ENCODE measurements at regions not wholly inside any gene's neighbourhood (a gene's known extent, or its start where the extent isn't known, plus 50 kb on each side); places are given as distances from the start of the nearest gene placed in this dataset.

DNA sequence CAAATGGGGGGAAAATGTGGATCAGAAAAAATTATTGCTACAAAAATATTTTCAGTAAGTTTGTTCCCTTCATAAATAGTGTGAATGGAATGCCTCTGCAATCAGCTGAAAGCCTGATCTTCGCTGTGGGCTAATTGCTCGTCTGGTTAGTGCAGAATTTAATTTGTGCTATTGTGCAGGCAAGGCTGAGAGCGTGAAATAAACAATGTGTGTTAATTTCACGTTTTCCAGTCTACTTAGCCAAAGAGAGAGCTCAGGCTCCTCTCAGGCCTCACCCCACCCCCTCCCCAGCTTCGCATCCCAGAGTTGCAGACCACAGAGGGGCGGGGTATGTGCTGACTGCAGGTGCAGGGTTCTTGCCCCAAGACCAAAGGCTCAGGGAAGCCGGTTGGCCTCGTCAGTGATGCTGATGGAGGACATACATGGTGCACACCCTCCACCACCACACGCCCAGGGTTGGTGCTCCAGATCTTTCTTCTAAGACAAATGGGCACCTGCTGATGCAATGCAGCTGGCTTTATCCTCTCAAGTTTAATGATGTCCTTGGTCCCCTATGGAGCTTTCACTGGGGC lies 302.6 kb upstream of the SLC14A2 start:
- no peak for DNase-seq (ENCODE audit: low spot score)

DNA sequence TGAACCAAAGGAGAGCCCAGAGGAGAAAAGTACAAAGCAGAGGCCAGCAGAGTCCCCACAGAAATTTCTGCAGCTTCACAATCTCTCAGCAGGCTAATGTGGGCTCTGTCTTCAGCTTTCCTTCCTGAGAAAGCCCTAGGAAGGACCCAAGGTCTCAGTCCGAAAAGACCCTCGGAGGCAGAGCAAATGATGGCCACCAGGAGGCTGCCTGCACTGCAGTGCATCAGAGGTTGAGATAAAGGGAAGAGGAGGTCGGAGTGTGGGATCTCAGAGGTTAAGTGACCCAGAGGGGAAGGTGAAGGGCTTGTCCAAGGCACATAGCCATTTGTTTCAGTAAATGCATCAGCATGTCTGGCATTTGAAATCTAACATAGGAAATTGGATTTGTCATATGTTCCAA lies 299.1 kb upstream of the SLC14A2 start:
- no peak for DNase-seq (ENCODE audit: low spot score)

DNA sequence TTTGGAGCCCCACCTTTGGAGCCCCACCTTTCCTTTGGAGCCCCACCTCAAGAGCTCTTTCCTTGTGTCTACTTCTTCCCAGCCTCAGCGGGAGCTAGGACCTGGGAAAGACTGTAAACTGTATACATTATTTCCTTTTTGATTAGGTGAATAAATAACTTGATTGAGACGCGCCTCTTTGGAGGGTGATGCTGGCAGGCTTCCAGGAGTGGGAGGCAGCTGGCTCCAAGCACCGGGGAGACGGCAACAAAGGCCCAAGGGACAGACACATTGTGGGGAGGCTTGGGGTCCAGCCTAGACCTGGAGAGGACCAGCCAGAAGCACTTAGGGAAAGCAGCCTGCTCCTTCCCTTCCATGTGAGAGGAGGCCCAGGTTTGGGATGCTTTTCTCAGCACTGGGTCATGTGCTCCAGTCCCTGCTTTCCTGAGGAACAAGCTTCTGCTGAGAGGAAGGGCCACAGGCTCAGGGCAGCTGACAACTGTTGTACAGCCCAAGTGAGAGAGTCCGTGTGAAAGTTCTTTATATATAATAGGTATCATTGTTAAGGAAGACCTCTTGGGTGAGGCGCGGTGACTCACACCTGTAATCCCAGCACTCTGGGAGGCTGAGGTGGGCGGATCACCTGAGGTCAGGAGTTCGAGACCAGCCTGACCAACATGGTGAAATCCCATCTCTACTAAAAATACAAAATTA lies 297.2 kb upstream of the SLC14A2 start:
- peak; percentile 16 for DNase-seq (ENCODE audit: low spot score)

DNA sequence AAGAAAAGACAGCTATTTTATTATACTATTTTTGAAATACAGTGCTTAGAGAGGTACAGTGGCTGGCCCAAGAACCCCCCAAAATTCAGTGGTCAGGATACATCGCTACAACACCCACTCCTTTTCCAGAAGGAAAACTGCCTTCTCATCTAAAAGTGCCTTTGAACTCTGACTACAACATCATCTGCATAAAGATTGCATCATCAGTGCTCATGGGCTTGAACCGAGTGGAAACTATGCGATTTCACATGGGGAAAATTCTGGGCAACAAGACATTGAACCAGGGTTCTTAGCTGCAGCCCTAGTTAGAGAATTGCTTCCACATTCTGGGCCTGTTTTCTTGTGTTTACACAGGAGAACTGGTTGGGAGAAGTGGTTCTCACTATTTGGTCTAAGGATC lies 294.6 kb upstream of the SLC14A2 start:
- DNase-seq (ENCODE audit: low spot score), result no peak

DNA sequence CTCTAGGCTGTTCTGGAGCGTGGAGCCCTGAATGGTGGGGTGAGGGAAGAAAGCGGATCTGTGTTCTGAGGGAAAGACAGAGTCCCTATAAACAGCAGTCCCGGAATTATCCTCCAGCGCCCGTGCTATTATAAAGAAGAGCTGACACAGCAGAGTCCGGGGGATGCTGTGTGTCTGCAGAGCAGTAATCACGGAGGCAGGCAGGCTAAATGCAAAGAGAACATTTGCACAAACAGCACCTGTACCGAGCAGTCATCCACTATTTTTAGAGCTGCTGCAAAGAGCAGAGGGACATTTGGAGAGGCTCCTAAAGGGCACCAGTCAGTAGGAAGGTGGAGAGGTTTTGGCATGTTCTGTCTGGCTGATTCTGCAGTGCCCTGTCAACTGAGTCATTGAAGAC lies 293.8 kb upstream of the SLC14A2 start:
- DNase-seq (ENCODE audit: low spot score), result no peak

DNA sequence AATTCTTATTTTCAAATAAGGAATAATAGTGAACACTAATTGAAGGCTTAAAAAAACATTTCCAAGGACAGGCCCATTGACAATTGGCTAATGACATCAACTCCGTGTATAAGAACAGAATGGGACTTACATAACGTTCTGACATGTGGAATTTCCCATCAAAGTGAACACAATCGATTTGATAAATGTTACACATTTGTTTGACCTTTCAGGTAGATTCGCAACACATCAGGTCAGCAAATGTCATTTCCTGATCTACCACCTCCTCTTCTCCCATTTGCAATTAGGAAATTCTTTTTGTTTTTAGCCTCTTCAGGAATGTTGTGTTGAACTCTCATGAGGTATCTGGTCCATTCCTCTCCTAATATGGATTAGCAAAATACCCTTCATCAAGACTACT lies 292.9 kb upstream of the SLC14A2 start:
- DNase-seq (ENCODE audit: low spot score), result no peak

DNA sequence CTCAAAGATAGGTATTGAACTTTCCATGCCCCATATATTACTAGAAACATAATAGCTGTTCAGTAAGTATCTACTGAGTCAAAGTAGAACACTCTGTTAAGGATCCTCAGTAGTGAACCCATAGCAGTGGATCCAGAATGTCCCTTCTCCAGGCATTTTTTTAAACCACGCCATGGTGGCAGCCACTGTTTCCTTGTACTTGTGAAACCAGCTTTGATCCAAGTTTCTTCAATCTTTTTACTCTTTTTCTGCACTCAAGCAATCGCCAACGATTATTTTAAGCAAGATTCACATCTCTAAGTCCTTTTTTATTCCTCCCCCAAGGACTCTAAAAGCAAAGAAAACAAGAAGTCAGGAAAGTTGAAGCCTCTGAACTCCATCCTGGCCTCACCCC lies 291.2 kb upstream of the SLC14A2 start:
- DNase-seq (ENCODE audit: low spot score), result no peak

DNA sequence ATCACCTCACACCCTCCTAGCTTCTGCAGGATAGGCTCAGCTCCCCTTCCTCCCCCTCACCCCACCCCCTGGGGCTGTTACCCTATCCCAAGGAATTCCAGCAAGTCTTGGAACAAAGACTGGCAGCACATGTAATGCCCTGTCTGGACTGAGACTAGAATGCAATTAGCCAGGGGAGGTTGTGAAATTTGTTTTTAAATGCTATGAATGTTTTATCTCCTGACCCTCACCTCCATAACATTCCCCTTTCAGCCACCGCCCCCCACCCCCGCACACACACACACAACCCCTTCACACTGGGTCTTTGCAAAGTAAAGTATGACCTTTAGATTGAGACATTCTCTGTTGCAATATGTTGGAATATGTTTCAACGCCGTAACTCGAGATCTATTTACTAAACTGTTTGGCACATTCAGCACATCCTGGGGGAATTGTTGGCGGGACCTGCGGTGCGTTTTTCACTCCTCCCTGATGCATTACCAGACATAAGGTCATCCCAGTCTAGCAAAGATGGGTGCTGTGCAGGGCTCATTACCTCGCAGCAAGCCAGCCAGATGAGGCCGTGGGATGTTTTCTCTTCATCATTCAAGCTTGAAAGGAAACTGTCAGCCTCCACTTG lies 290.7 kb upstream of the SLC14A2 start:
- DNase-seq (ENCODE audit: low spot score), result peak; percentile 12

DNA sequence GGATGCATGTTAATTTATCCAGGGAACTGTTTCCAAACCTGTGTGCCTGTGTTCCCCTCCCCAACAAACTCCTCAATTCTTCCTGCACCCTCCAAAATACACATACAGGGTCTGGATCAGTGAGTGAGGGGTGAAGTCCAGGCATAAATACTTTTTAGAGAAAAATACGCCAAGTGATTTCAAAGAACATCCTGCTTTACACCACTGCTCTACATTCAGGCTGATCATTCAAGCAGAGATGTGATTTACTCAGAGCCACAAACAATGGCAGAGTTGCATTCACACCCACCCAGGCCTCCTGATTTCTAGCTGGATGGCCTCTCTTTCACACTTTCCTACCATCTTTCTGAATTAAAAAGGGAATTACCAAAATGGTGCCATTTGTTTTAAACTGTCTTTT lies 289.5 kb upstream of the SLC14A2 start:
- no peak for DNase-seq (ENCODE audit: low spot score)

DNA sequence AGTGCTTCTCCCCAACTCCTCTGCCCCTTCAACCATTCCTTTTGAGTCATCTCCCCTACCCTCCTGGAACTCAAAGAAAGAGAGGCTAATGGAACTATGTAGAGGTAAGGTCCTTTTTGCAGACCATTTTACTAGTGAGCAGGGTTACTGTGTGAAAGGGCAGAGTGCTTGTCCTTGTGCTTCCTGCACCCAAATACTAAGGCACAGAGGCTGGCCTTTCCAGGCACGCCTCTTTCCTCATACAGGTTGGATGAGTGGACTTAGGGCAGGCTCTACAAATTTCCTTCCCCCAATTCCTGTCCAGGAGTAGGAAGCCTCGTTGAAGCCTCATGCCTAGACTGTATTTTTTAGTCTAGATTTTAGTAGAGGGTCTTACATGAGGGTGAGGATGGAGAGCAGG lies 288.8 kb upstream of the SLC14A2 start:
- DNase-seq (ENCODE audit: low spot score), result no peak

DNA sequence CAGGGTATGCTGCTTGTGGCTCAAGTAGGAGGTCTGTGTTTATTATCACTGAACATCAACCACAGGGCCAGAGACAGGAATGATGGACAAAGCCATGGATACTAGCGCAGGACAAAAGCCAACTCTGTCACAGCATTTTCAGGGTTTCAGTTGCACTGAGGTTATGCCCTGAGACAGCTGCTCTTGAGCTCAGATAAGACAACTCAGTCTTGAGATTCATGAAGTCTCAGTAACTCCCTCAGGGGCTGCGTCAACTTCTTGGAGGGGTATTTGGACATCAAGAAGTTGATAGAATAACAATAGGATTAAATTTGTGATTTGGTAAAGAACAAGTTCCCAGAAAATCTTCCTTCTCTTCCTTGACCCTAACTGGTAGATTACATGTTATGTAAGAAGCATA lies 287.0 kb upstream of the SLC14A2 start:
- DNase-seq (ENCODE audit: low spot score), result no peak

DNA sequence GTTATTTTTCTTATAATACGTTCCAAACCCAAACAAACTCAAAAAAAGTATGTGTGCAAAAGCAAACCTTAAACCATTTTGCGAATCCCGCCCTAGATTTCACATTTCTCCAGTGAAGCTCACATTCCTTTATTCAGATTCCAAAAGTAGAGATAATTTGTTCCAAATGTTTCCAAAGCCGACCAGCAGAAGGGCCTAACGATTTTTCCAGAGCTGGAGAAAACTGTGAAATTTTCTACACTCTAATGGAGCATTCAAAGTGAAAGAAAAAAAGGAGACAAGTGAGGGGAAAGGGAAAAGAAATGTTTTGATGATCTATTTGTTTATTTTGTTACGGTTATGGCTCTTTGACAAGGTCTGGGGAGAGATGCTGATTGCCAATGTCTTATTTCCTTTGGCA lies 286.5 kb upstream of the SLC14A2 start:
- DNase-seq (ENCODE audit: low spot score), result no peak

DNA sequence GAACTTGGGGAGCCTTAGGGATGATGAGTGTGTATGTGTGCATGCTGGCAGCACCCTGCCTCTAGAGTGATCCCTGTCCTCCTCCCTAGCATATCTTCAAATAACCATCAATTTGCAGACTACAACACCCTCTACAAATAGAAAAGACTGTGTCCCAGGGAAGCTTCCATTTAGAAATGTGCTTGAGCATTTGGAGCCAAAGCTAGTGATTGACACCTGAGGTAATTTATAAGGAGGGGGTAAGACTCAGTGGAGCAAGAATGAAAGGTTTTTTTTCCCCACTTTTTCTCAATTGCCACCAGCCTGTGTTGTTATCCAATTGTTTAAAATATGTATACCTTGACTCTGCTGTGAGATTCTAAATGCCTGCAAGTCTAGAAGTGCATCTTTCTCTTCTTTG lies 286.0 kb upstream of the SLC14A2 start:
- DNase-seq (ENCODE audit: low spot score), result no peak

DNA sequence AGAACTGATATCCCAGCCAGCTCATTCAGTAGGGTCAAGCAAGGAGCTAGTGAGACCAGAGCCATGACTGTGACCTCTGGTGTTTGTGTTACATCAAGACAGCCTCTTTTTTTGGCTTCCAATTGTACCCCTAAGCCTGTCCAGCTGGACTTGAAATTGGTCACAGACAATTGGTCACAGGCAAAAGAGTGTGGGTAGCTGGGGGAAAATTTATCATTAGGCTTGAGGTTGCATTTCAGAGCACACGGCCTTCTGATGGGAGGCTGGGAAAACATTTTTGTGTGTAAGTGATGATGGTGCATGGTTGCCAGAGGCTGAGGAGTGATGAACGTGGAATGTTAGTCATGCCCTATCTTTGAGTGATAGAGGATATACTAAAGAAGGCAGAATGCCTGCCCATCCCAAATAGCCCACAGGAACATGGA lies 285.1 kb upstream of the SLC14A2 start:
- no peak for DNase-seq (ENCODE audit: low spot score)

DNA sequence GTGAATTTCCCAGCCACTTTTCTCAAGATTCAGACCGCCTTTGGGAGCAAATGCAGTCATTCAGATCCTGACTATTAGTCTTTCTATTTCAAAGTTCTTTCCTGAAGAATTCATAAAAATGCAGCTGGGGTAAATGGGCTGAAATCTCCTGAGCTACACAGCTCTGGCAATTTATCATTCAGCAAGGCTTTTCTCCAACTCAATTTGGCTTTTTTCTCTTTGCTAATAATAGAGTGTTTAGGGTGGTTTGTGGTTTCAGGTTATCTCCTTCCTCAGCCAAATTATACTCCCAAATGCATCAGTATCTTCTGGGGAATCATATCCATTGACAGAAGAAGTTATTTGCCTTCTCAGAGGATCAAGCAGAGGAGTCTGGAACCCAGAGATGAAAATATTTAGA lies 282.4 kb upstream of the SLC14A2 start:
- no peak for DNase-seq (ENCODE audit: low spot score)

DNA sequence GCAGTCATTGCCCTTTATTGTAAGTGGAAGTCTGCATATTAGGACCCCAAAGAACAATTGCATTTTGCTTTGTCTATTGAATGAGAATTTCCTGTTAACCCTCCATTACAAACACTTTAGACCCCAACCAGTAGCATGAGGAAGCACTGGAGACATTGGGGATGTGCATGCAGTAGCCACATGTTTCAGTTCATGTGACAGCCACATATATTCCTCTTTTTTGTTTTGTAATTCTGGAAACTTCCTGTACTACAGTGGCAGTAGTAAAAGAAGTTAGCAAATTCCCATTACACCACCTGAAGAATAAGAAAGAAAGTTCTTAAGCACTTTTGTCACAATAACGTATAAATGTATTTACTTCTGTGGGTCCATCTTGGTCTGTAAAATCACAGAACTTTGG lies 281.1 kb upstream of the SLC14A2 start:
- no peak for DNase-seq (ENCODE audit: low spot score)

DNA sequence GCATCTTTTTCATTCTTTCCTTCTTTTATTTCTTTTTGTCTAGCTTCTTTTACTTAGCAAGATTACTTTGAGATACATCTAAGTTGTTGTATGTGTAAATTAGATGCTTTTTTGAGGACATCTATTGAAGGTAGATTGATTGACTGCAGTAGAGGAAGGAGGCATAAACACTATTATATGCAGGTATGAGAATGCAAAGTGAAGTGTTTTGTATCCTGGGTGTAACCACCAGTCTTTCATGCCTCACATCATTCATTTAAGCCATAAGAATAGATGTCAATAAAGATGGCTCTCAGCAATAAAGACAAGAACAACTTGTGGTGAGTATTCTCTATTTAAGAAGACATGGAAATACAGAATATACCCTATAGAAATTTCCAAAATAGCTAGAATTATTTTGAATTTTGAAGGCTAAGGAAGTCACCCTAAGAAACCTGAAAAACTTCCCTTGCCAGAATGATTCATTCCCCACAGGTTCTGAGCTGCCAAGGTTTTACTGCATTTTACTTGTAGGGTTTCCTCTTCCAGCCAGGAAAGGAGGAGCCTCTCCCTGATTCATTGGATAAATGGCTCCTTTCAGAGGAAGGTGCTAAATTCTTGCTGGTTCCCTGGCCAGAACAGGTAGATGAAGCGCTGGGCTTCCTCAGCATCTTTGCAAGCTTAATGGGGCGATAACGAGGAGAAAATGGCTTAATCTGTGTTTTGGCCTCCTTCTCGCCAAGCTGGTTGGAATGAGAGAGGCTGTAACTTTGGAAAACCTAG lies 279.8 kb upstream of the SLC14A2 start:
- no peak for DNase-seq (ENCODE audit: low spot score)

DNA sequence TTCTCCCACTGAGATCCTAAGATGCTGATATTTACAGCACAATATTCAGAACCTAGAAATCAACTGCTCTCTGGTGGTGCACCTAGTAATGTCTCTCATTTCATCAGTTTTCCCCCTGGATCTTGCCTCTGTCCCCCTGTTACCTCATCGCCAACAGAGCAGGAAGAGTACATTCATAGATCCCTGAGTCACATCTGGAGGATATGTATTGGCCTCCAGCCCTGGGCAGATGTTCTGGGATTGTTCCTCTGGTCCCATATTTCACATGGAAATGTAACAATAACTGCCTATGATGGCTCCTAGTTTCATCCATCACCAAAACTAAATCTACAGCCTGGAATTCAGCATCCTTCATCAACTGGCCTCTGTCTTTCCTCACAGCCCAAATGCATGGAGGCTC lies 278.8 kb upstream of the SLC14A2 start:
- DNase-seq (ENCODE audit: low spot score), result no peak

DNA sequence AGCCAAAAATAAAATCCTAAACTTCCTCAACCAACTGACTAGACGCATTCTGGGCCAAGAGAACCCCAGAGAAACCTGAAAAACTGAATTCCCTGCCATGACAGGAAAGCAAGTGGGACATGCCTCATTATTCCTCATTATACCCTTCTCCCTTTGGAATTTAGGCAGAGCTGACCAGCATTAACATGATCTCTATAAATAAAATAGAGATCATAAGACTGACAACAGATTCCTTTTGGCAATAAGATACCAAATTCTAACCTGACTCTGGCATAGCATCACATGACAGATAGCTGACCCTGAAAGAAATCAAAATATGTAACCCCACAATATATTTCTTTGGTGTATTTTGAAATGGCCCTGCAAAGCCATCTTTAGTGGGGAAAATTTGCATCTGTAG lies 277.8 kb upstream of the SLC14A2 start:
- no peak for DNase-seq (ENCODE audit: low spot score)

DNA sequence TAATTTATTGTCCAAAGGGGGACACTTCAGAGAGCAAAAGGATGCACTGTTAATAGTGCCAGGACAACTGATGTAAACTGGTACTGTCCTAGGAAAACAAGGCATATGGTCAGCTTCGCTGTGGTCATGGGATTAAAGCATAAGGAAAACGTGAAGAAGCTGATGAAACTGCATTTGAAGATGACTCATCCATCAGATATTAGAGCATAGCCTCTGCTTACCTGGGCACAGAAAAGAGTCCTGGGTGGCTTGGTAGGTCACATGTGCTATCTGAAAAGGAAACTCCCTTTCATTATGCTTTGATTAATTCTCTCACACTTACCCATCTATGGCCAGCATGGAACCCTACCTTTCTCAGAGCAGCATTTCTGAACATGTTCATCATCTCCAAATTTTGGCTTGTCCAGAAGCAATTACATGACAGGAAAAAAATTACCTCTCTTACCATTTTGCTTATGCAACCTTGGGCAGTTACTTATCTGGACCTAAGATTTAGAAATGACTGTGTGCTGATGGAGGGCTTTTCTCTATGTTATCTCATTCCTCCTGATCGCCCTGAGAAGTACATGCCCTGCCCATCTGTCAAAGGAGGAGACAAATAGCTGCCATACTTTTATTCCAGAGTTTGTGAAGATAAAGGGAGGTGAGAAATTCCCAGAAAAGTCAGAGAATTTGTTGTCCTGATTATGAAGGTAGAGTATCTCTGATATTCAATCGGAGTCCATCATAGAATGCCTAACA lies 275.3 kb upstream of the SLC14A2 start:
- DNase-seq (ENCODE audit: low spot score), result no peak

DNA sequence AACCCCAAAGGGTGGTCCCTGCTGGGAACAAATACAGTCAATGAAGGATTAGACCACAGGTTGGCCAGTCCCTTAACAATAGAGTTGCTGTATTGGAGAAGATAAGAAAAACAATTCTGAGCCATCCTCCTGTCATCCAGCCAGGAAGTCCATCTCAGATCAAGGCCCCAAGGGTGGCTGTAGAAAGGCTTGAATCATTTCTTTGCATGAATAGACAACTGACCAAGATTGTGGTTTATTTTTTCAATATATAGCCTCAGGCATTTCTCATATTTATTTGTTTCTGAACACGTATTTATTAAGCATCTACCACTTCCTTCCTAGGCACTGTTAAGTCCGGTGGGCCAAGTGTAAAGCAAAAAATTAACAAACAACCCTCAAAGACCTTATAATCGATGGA lies 274.4 kb upstream of the SLC14A2 start:
- DNase-seq (ENCODE audit: low spot score), result no peak

DNA sequence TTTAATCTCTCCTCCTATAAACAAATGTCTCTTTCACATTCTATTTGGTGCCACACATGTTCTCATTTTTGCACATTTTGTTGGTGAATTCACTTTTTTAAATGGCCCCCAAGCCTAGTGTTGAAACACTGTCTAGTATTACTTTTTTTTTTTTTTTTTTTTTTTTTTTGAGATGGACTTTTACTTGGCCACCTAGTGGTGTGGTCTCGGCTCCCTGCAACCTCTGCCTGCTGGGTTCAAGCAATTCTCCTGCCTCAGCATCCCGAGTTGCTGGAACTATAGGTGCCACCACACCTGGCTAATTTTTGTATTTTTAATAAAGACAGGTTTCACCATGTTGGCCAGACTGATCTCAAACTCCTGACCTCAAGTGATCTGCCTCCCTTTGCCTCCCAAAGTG lies 273.8 kb upstream of the SLC14A2 start:
- no peak for DNase-seq (ENCODE audit: low spot score)

Measured in mucosa of gallbladder (tissue), 1 donor.